ENCODE measurements at regions not wholly inside any gene's neighbourhood (a gene's known extent, or its start where the extent isn't known, plus 50 kb on each side); places are given as distances from the start of the nearest gene placed in this dataset.
A peak's percentile ranks its signal among the peaks of the same experiment; 100 is the strongest.
"Not testable (repeated sequence)": the region's sequence is repeated elsewhere in the genome, so short reads cannot be mapped to it uniquely, and the experiment has no call there.

DNA sequence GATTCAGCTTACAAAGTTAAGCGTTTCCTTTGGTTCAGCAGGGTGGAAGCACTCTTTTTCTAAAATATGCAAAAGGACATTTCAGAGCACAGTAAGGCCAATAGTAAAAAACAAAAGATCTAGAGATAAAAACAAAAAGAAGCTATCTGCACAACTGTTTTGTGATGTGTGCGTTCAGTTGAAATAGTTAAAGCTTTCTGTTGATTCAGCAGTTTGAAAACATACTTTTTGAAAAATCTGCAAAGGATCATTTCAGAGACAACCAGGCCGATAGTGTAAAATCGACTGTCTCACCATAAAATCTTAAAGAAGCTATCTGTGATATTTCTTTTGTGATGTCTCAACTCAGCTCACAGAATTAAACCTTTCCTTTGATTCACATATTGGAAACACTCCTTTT lies 300.0 kb upstream of the ALG10B start:
- DNase-seq (ENCODE audit: low spot score): no peak

DNA sequence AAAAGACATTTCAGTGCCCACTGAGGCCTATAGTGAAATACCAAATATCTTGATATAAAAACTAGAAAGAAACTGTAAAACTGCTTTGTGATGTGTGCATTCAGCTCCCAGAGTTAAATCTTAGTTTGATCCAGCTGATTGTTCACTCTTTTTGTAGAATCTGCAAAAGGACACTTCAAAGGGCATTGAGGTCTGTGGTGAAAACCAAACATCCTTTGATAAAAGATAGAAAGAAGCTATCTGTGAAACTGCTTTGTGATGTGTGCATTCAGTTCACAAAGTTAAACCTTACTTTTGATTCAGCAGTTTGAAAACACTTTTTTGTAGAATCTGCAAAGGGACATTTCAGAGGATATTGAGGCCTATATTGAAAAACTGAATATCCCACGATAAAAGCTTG lies 290.7 kb upstream of the ALG10B start:
- DNase-seq (ENCODE audit: low spot score): no peak

DNA sequence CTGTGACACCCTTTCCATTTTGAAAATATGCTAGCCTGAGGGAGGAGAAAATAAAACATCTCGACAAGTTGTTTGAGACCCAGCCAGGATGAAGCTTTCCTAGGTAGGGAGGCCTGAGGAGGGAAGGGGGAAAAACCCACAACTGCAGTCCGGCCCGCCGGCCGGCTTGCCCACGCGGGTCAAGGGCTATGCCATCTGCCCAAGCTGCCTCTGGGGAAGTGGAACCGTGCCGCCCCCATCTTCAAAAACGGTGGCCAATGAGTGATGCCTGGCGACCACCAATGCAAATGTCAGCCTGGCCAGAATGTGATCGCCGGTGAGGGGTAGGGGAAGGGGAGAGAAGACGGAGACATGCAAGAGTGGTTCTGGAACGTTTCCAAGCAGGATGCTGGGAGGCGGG lies 263.5 kb upstream of the ALG10B start:
- DNase-seq (ENCODE audit: low spot score): no peak

DNA sequence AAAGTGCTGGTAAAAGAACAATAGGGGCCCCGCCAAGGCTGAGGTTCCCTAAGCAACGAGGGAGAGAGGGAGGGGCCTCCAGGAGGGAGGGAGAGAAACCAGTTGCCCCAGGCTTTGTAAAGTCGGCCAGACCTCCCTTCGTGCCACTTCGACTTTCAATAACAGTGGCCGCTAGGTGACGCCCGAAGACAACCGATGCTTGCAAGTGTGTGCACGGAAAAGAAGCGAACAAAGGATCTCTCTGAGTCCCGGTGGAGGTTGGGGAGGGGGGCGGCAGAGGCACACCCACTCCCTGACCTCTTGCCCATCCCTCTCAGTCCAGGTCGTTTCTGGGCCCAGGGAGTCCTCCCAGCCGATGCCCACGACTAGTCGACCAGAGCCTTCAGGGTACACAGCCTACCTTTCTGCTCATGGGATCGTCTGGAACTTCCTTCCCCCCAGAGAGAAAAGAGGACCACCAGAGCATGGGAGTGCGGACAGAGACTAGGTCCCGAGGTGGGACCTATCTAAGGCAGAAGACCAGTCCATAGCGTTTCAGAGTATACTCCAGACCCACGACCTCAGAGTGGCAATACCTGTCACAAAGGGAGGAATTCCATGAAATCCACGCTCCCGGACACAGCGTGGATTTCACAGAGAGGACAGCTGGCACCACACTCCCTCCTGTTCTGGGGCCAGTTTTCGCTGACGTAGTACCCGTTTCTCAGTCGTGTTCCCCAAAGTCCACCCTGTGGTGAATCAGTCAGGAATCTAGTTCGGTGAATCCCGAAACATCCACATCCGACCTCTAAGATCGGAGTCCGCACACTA lies 262.7 kb upstream of the ALG10B start:
- DNase-seq (ENCODE audit: low spot score): no peak

DNA sequence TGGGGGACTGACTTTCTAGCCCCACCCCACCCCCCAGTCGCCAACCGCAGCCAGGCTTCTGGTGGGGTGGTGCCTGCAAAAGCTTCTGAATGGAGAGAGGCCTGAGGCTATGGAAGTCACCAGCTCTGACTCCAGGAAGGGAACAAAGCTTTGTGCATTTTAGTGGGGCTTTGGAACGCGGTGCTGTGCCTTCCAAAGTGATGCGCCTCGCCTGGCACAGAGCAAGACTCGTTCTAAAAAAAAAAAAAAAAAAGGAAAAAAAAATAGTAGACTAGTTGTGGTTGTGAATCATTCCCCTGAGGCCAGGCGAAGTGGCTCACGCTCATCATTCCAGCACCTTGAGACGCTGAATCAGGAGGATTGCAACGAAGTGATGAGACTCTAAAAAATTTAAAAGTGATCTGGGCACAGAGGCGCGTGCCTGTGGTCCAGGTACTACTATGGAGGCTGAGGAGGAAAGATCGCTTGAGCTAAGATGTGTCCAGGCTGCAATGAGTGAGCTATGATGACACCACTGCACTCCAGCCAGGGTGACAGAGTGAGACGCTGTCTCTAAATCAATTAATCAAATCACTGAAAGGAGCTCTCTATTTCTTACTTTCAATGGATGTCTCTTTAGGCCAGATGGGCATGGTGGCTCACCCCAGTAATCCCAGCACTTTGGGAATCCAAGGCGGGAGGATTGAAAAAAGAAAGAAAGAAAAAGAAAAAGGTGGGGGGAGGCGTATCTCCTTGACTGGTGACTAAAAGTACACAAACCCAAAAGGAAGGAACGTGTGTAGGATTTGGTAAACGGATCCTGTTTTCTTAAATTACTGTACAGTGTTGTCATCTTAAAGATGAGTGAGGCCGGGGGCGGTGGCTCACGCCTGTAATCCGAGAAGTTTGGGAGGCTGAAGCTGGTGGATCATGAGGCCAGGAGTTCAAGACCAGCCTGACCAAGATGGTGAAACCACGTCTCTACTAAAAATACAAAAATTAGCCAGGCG lies 259.6 kb upstream of the ALG10B start:
- DNase-seq (ENCODE audit: low spot score): no peak

DNA sequence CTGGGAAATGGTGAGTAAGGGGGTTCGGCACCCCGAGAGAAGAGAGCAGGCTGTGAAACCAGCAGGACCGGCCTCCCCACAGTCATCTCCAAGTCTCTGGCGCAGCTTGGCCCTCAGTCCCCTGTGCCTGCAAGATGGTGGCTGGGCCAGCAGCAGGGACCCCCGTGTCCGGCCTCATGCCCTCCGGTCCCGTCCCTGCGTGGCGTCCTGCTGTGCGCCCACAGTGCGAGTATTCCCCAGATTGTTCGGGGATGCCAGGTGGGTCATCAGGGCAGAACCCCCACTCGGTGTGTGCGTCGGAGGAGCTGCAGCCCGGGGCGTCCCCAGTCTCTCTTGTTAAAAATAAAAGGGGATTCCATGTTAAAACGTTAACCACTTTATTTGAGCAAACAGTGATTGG lies 216.9 kb upstream of the ALG10B start:
- no peak for DNase-seq (ENCODE audit: low spot score)

DNA sequence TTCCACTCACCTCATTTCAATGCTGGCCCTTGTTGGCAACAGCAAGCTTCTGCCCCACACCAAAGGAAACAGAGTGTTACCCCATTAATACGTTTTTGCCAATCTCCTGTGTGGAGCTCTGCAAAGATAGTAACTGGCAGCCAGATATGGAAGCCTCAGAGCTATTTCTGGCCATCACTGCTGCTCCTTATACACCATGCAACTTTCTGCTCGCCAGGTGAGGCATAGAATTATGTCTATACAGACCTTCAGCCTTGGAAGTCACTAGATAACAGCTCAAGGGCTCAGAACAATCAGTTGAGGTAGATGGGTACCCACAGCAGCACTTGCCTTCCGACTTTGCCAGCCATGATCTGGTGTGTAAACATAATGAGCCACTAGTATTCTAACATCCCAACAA lies 214.8 kb upstream of the ALG10B start:
- DNase-seq (ENCODE audit: low spot score): no peak

DNA sequence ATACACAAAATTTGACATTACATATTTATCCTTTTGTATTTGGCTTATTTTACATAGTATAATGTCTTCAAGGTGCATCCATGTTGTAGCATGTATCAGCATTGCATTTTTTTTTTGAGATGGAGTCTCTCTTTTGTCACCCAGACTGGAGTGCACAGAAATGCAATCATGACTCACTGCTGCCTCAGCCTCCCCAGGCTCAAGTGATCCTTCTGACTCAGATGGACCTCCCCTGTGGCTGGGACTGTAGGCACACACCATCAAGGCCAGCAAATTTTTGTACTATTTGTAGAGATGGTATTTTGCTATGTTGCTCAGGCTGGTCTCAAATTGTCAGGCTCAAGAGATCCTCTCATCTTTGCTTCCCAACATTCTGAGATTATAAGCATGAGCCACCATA lies 214.4 kb upstream of the ALG10B start:
- DNase-seq (ENCODE audit: low spot score): no peak

DNA sequence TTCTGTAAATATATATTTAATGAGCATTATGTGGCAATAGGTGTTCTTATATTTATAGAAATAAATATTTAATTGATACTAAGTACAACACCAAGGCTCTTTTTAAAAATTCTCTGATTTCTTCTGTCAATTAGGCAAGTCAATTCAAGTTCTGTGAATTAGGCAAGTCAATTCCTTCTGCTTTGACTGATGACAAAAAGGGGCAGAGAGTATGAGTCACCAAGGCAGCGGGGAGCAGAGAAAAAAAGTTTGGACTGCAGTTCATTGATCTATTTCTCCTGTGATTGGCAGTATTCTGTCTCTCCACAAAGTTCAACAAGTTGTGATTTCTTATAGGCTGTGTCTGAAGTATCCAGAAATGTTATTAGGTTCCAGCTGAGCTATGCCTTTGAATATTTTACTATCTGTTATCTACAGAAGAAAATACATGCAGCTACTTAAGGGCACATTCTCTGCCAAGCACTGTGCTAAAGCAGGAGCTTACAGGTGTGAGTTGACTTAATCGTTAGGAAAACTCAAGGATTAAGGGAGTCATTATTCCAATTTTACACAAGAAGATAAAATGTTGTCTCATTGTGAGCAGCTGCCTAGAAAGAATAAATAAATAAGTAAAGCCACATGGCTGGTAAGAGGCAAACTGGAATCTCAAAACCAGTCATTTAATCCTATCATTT lies 206.4 kb upstream of the ALG10B start:
- no peak for DNase-seq (ENCODE audit: low spot score)

DNA sequence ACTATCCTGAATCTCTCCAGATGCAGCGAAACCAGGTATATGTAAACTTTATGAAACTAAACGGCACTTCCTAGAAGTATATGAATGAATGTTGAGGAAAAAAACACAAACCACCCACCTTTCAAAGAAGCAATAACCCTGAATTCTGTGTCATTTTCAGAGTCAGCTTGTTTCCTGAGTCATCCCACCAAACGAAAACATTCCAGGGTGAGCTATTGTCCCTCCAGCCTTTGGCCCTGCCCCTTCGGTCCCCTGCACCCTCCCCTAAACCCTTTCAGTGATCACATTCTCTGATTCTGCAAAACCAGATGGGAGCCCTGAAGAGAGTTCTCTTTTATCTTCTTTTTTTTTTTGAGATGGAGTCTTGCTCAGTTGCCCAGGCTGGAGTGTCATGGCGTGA lies 202.6 kb upstream of the ALG10B start:
- DNase-seq (ENCODE audit: low spot score): no peak

DNA sequence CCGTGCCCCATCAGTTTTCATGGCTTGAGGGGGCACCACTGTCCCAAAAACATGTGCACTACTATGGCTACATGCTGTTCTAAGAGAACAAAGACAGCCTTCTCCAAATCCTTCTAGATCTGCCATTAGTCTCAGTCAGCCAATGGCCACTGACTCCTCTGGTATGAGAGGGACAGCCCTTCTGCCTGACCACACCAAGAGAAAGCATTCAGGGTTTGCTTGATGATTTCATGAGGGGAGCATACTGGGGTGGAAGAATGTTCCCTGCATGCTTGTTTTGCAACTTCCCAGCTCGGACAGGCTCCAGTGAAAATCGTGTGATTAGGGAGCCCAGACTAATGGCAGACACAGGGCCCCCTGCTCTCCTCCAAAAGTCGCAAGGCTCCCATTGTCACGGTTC lies 199.6 kb upstream of the ALG10B start:
- no peak for DNase-seq (ENCODE audit: low spot score)

DNA sequence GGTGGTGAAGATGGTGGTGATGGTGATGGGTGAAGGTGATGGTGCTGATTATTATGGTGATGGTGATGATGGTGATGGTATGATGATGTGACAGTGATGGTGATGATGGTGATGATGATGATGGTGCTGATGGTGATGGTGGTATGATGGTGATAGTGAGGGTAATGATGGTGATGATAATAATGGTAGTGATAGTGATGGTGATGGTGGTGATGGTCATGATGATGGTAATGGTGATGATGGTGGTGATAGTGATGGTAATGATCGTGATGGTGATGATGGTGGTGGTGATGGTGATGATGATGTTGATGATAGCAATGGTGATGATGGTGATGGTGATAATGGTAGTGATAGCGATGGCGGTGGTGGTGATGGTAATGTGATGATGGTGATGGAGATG lies 197.9 kb upstream of the ALG10B start:
- DNase-seq (ENCODE audit: low spot score): no peak

DNA sequence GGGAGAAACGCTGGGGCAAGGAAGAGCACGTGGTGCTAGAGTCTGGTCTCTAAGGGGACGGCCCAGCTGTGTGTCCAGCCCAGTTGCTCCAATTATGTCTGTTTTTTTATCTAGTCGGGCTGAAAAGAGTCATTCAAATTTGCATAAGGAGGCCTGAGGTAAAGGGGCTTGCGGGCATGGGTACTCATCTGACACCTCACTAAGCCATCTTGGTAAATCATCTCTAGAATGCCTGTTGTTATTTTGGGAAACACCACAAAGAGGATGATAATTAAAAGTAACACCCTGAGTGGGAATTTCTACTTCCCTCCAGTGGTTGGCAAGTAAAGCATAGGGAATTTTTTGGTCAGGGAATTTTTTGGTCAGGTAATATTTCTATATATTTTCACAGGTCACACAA lies 196.1 kb upstream of the ALG10B start:
- no peak for DNase-seq (ENCODE audit: low spot score)

DNA sequence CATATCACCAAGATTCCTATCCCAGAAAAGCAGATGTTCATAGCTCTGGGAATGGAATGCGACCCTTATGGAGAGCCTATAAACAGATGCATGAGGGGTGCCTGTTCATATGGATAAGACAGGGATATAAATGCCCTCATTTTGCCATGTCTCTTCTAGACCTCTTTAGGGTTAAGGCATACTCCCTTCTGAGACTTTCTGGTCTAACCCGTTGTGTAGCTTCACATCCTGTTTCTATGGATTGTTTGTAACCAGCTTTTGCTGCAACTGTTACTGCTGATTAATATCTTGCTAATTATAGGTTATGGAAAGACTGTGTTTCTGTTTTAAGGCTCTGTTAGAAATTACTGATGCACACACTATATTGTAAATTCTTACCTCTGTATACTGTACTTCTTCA lies 193.5 kb upstream of the ALG10B start:
- DNase-seq (ENCODE audit: low spot score): not testable (repeated sequence)

DNA sequence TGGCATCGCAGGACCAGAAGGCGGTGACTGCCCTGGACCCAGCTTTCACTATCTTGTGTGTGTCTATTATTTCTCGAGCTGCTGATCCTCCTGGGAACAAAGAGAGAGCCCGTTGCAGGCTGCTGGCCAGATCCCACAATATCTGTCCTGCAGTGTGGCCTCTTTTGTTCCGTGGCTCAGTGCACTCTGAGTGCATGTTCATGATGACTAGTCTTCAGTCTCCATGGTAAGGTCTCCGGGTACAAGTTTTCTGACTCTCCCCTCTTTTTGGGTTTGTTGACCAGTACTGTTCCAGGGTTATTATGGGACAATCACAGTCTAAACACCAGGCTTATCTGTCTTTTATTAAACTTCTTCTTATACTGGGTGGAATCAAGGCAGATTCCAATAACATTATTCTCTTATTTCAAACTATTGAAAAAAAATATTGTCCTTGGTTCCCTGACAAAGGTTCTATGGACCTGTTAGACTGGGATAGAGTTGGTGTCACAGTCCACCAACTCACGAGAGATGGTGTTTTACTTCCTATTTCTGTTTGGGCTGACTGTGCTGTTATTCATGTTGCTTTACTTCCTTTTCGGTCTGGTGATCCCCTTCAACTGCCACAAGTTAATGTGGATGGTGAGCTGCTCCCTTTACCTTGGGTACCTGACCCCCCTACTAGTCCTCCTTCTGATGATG lies 192.9 kb upstream of the ALG10B start:
- no peak for DNase-seq (ENCODE audit: low spot score)

DNA sequence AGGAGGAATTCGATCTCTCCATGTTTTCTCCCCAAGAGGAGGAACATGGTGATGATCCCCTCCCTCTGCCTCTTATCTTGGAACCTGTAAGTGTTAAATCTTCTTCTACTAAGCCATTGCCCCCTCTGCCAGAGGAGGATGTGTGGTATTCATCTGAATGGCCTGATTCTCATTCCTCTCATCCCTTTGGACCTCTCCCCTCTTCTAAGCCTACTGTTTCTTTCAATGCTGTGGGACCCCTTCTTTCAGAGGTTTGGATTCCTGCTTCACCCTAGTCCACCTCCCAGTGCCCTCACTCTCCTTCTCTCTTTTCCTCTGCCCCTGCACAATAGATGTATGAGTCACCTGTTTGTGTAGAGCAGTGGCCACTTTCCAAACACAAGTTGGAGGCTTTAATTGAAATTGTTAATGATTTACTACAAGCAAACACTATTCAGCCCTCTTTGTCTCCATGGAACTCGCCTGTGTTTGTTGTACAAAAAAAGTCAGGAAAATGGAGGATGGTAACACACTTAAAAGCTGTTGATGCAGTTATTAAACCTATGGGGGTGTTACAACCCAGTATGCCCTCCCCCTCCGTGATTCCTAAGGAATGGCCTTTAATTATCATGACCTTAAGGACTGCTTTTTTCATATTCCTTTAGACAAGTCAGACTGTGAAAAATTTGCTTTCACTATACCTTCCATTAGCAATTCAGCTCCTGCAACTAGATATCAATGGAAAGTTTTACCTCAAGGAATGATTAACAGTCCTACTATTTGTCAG lies 192.1 kb upstream of the ALG10B start:
- no peak for DNase-seq (ENCODE audit: low spot score)

DNA sequence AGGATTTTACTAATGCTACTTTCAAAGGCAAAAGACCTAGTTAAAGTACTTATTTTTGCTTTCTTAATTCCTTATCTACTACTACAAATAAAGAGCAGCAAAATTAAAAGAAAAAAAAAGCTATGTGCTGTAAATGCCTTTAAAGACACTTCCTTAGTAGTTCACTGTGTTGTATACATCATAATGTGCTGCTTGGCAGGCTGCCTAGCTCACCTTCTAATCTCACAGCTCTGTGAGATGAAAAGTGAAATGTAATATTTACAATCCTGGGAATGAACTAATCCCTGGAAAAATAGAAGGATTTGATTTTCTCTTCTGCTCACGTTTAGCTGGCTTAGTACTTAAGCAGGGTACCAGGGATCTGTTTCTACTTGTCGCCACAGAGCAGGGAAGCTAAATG lies 184.4 kb upstream of the ALG10B start:
- no peak for DNase-seq (ENCODE audit: low spot score)

DNA sequence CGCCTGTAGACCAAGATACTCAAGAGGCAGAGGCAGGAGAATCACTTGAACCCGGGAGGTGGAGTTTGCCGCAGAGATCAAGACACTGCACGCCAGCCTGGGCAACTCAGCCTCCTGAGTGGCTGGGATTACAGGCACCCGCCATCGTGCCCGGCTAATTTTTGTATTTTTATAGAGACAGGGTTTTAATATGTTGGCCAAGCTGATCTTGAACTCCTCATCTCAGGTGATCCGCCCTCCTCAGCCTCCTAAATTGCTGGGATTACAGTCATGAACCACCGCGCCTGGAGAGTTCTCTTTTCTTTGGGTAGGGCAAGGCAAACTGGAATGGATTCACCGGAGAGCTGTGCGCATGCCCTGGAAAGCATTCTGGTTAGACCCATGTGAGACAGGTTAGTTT lies 179.3 kb upstream of the ALG10B start:
- no peak for DNase-seq (ENCODE audit: low spot score)

DNA sequence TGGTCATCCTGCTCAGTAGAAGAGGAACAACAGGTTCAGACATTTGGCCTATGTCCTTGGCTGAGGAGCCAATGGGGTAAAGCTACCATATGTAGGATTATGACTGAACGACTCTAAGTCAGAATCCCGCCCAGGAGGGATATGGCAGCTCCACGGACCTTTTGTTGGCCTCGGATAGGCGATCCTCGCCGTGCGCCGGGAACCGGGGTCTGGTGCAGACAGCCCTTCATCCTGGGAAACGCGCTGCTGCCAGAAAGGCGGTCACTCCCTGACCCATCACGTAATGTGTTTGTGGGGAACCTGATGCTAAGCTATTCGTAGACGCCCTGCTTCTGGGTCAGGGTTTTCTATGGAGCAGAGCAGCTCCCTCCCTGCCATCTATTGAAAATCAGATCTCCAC lies 178.9 kb upstream of the ALG10B start:
- no peak for DNase-seq (ENCODE audit: low spot score)

DNA sequence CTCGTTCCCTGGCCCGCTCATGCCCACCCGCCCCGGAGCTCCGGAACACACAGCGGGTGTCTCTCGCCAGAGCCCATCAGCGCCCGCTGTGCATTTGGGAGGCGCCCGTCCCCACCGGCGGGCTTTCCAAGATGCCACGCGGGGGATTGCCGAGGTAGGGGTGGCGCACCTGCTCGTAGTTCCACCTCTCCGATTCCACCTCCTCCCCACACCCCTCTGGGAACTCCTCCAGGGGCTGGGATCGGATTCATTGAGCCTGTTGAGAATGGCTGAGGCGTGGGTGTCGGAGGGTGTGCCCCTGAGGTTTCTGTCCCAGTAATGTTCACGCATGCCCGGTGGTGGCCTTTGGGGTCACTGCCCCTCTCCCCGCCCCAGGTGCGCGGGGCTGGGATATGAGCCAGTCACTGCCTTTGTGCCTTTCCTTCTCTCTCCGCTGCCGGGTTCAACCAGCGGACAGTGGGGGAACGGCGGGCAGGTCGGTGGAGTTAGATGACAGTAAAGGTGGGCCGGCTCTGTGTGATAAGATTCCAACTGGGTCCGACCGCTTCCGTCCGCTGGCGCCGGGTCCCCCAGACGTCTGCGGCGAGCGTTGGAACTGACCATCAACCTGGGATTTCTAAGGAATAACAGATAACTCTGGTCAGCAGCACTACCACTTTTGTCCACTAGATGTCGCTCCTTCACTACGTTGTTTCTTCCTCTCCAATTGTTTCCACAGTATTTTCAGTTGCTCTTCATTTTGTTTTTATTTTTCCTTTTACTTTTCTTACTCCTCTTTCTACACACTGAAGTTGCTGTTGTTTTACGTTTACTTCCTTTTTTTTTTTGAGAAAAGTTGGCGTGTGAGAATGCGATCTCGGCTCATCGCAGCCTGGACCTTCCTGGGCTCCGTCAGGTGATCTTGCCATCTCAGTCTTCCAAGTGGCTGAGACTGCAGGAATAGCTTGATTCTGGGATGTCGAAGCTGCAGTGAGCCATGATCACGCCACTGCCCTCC lies 178.1 kb upstream of the ALG10B start:
- DNase-seq (ENCODE audit: low spot score): peak; percentile 55
